K562 (cell line): ENCODE measurements at regions not wholly inside any gene's neighbourhood (a gene's known extent, or its start where the extent isn't known, plus 50 kb on each side); places are given as distances from the start of the nearest gene placed in this dataset.

Experiments used
- ATAC-seq: fragments of 200-7000 bp; cut with Tn5 transposase; 3 replicates; pipeline ENCODE4 v1.9.1; 2020; ENCODE audit warnings: moderate library complexity
- BruUV-seq: library from RNA; stranded (reverse); fragments of 400-500 nt; replicated peaks from 2 replicates; lab custom pipeline; 2021; lab: Mats Ljungman, UMichigan
- CTCF ChIA-PET: fragments of 300-600 bp; formaldehyde crosslinking; extraction: SDS; loops from one replicate; lab custom pipeline; 2021; ENCODE audit warnings: low intra/inter-chr PET ratio; lab: Yijun Ruan, JAX
- POLR2A ChIA-PET: fragments of 300-600, 350-650 bp; sonication (Branson Sonifier 250); formaldehyde crosslinking; extraction: SDS; loops from one replicate; lab custom pipeline; 2021; ENCODE audit warnings: antibody characterized with exemption, inconsistent platforms; lab: Yijun Ruan, JAX
- DNase-seq, 4 experiments: peaks; one replicate each; pipeline versions ENCODE4 v3.0.0 to v3.0.0-alpha.2; 2011 to 2018; ENCODE audit warnings: low spot score in 3 of 4, mixed read lengths in 3 of 4; ENCODE audit errors: extremely low read depth in 1 of 4
- FAIRE-seq: peaks from 2 replicates; lab custom pipeline; 2011; peaks lifted over from hg19 to GRCh38; lab: Jason Lieb, UNC
- H2AFZ ChIP-seq: 2 replicates; pipeline ENCODE4 v1.6.0; 2011; ENCODE audit warnings: low read depth, low read length, control low read depth, inconsistent platforms
- H3K27ac ChIP-seq: fragments of 200-600 bp; 3 replicates; pipeline ENCODE4 v1.8.0; 2011; ENCODE audit warnings: low read depth, mild to moderate bottlenecking, control low read depth, inconsistent platforms, low read length, moderate library complexity, mixed read lengths; ENCODE audit errors: extremely low read depth
- H3K27me3 ChIP-seq, 2 experiments: fragments of 300-600 bp in 1 of 2; 2 replicates in 1 of 2; 3 replicates in 1 of 2; pipeline versions ENCODE4 v1.6.0 to v1.8.0; 2011; ENCODE audit warnings: inconsistent platforms in 2 of 2, low read length in 2 of 2, mild to moderate bottlenecking in 1 of 2, mixed read lengths in 1 of 2, moderate library complexity in 1 of 2; ENCODE audit not compliant: control insufficient read depth in 2 of 2, insufficient read depth in 2 of 2
- H3K36me3 ChIP-seq: fragments of 300-600 bp; 3 replicates; pipeline ENCODE4 v1.8.0; 2011; ENCODE audit warnings: mild to moderate bottlenecking, low read length, inconsistent platforms; ENCODE audit not compliant: control insufficient read depth, insufficient read depth
- H3K4me1 ChIP-seq, 2 experiments: fragments of 200-600 bp in 1 of 2; replicated peaks in 1 of 2; 2 replicates in 1 of 2; 3 replicates in 1 of 2; pipeline versions ENCODE4 v1.5.1 to v1.8.0; 2011; ENCODE audit warnings: inconsistent platforms in 2 of 2, low read length in 2 of 2, mild to moderate bottlenecking in 1 of 2, mixed read lengths in 1 of 2, moderate library complexity in 1 of 2; ENCODE audit not compliant: control insufficient read depth in 2 of 2, insufficient read depth in 2 of 2
- H3K4me2 ChIP-seq: 2 replicates; pipeline ENCODE4 v1.6.1; 2011; ENCODE audit warnings: low read length, control low read depth, inconsistent platforms, mixed read lengths; ENCODE audit not compliant: insufficient read depth
- H3K4me3 ChIP-seq: fragments of 200-600 bp; sonication (generic), shearing (Covaris generic); 2 replicates; pipeline ENCODE4 v1.5.1; 2016; ENCODE audit warnings: control low read depth, inconsistent platforms
- H3K79me2 ChIP-seq: fragments of 200-600 bp; 3 replicates; pipeline ENCODE4 v1.8.0; 2011; ENCODE audit warnings: low read length, inconsistent platforms; ENCODE audit not compliant: control insufficient read depth, insufficient read depth
- H3K9ac ChIP-seq, 2 experiments: 2 replicates each; pipeline versions ENCODE4 v1.6.0 to v1.6.1; 2011; ENCODE audit warnings: low read depth in 2 of 2, low read length in 2 of 2, control low read depth in 1 of 2, inconsistent platforms in 1 of 2, mild to moderate bottlenecking in 1 of 2, mixed read lengths in 1 of 2; ENCODE audit not compliant: insufficient read depth in 1 of 2
- H3K9me1 ChIP-seq: one replicate; pipeline ENCODE4 v1.6.0; 2011; ENCODE audit warnings: inconsistent platforms, mild to moderate bottlenecking, low read length, moderate library complexity; ENCODE audit not compliant: control insufficient read depth, insufficient read depth
- H3K9me3 ChIP-seq: replicated peaks from 2 replicates; pipeline ENCODE4 v1.5.1; 2011; ENCODE audit warnings: low read depth, low read length, inconsistent platforms; ENCODE audit not compliant: control insufficient read depth, insufficient read depth
- H4K20me1 ChIP-seq: replicated peaks from 2 replicates; pipeline ENCODE4 v1.6.1; 2011; ENCODE audit warnings: low read length, inconsistent platforms, mixed read lengths; ENCODE audit not compliant: control insufficient read depth, insufficient read depth
- C11orf30 ChIP-seq: fragments of 450-650 bp; IDR thresholded peaks from 2 replicates; pipeline ENCODE4 v1.6.1; 2016; ENCODE audit warnings: low read depth, mild to moderate bottlenecking
- CHCHD3 ChIP-seq: fragments of 250-450 bp; sonication (Bioruptor Pico); IDR thresholded peaks from 2 replicates; pipeline ENCODE4 v2.1.2; 2022; ENCODE audit warnings: mild to moderate bottlenecking
- CSDE1 ChIP-seq, 2 experiments: fragments of 450-650 bp; IDR thresholded peaks; 2 replicates each; pipeline ENCODE4 v1.6.1; 2016; ENCODE audit warnings: mild to moderate bottlenecking in 1 of 2
- HLTF ChIP-seq: fragments of 450-650 bp; IDR thresholded peaks from 2 replicates; pipeline ENCODE4 v1.6.1; 2016
- NCOR1 ChIP-seq: fragments of 450-650 bp; IDR thresholded peaks from 2 replicates; pipeline ENCODE4 v1.6.1; 2016; ENCODE audit warnings: mild to moderate bottlenecking, moderate library complexity
- PHB2 ChIP-seq: fragments of 450-650 bp; IDR thresholded peaks from 2 replicates; pipeline ENCODE4 v1.6.1; 2017; ENCODE audit warnings: low read depth
- RB1 ChIP-seq: fragments of 450-650 bp; IDR thresholded peaks from 2 replicates; pipeline ENCODE4 v1.6.1; 2017; ENCODE audit warnings: low read depth, mild to moderate bottlenecking
- RBM14 ChIP-seq: fragments of 200-400 bp; formaldehyde crosslinking; IDR thresholded peaks from 2 replicates; pipeline ENCODE4 v1.6.1; 2018; ENCODE audit warnings: low read depth, mild to moderate bottlenecking, low read length, moderate library complexity, borderline replicate concordance; ENCODE audit not compliant: insufficient read depth
- RUNX1 ChIP-seq: sonication (generic); IDR thresholded peaks from 2 replicates; pipeline ENCODE4 v1.6.1; 2016; ENCODE audit warnings: antibody characterized with exemption, low read depth
- ZBTB34 ChIP-seq: fragments of 250-450 bp; sonication (Bioruptor Pico); IDR thresholded peaks from 2 replicates; pipeline ENCODE4 v1.8.0; 2021; ENCODE audit warnings: mild to moderate bottlenecking, moderate library complexity
- WGBS: fragments of 100-300 bp; shearing (Covaris generic); methylation state at CpG from one replicate; pipeline ENCODE4 v1.1.6; 2016; ENCODE audit warnings: low coverage, mixed read lengths; ENCODE audit not compliant: insufficient coverage; ENCODE audit errors: missing lambda C conversion rate; 5-methylcytosine and 5-hydroxymethylcytosine counted together
- in situ Hi-C: fragments of 300-500 bp; cut with MboI; formaldehyde crosslinking; loops from 4 replicates; pipeline ENCODE4 v1.15.0; 2018; ENCODE audit warnings: inconsistent platforms, mixed read lengths
- intact Hi-C: fragments of 100-400 bp; cut with micrococcal nuclease; formaldehyde crosslinking; loops from 2 replicates; pipeline ENCODE4 v1.14.2; 2022
- TF ChIP-seq, protein P1 (sequence below): sonication (generic); formaldehyde crosslinking; IDR thresholded peaks from 2 replicates; pipeline ENCODE4 v1.8.1; 2023; ENCODE audit warnings: mild to moderate bottlenecking, missing genetic modification reagents

GRCh38 chr10:114724716-114725106, 66.6 kb upstream of the ABLIM1 start (continued):
- TF ChIP-seq PHB2 (no peak), HLTF (no peak), RUNX1 (no peak), NCOR1 (no peak), RBM14 (no peak), CSDE1 (IDR thresholded peaks at IDR 0.05) (no peak), CHCHD3 (CRISPR knock-in tag) (no peak), RB1 (no peak)
- TF ChIP-seq, protein P1, sequence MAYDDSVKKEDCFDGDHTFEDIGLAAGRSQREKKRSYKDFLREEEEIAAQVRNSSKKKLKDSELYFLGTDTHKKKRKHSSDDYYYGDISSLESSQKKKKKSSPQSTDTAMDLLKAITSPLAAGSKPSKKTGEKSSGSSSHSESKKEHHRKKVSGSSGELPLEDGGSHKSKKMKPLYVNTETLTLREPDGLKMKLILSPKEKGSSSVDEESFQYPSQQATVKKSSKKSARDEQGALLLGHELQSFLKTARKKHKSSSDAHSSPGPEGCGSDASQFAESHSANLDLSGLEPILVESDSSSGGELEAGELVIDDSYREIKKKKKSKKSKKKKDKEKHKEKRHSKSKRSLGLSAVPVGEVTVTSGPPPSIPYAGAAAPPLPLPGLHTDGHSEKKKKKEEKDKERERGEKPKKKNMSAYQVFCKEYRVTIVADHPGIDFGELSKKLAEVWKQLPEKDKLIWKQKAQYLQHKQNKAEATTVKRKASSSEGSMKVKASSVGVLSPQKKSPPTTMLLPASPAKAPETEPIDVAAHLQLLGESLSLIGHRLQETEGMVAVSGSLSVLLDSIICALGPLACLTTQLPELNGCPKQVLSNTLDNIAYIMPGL (CRISPR knock-in tag): no peak

DNA sequence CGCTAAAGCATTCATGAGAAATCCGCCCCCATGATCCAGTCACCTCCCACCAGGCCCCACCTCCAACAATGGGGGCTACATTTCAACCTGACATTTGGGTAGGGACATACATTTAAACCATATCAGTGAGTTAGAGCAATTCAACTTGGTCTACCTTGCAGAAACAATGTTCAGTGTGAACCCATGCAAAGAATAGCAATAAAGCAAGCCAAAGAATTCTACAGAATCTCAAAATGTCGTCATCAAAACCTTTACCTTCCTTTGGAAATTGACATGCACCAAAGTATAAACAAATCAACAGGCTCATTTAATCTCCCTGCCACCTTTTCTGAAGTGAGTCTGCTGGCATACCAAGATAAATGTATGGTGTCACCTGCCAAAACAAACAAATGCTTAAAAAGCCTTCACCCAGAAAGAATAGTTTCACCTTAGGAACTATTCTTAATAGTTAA, 68.8 kb upstream of the ABLIM1 start:
- ChIA-PET POLR2A (no interaction called here), CTCF (no interaction called here)
- no peak overlapping the region for H2AFZ ChIP-seq
- intact Hi-C loops: no loop called here
- no peaks in the 10 kb centered on the region for H3K27me3 ChIP-seq
- no peaks in the 10 kb centered on the region for H4K20me1 ChIP-seq
- FAIRE-seq (no peak), DNase-seq (no peak), ATAC-seq (no peak)
- H3K9ac ChIP-seq: no peak overlapping the region
- TF ChIP-seq C11orf30 (no peak), ZBTB34 (CRISPR knock-in tag) (no peak)
- whole genome bisulfite sequencing: 0% methylated on average over 1 of the region's 3 CpGs
- BruUV-seq: no TSS peak
- no peaks in the 10 kb centered on the region for H3K36me3 ChIP-seq
- no peak overlapping the region for H3K4me3 ChIP-seq
- no peaks in the 10 kb centered on the region for H3K79me2 ChIP-seq
- no peaks in the 10 kb centered on the region for H3K4me1 ChIP-seq
- in situ Hi-C loops: no loop called here
- no peak overlapping the region for H3K27ac ChIP-seq
- no peaks in the 10 kb centered on the region for H3K9me1 ChIP-seq
- no peaks in the 10 kb centered on the region for H3K9me3 ChIP-seq
- no peak overlapping the region for H3K4me2 ChIP-seq
